Right lobe of liver (tissue), 6 donors: ENCODE measurements at regions not wholly inside any gene's neighbourhood (a gene's known extent, or its start where the extent isn't known, plus 50 kb on each side); places are given as distances from the start of the nearest gene placed in this dataset.

ENCODE experiments used
- ATAC-seq, 4 donors: fragments of 200-7000 bp; cut with Tn5 transposase; one replicate each; pipeline ENCODE4 v1.9.1; 2020; ENCODE audit warnings: mild to moderate bottlenecking in 4 of 4, moderate library complexity in 4 of 4
- DNase-seq, 3 donors: peaks; one replicate each; pipeline ENCODE4 v3.0.0-alpha.2; 2020
- H3K27ac ChIP-seq, 3 donors: fragments of 200-600 bp; one replicate each; pipeline ENCODE4 v1.8.0; 2022
- H3K27me3 ChIP-seq, 2 donors: fragments of 200-600 bp; one replicate each; pipeline ENCODE4 v1.8.0; 2022
- H3K36me3 ChIP-seq, 4 donors: fragments of 200-600 bp; sonication (generic) in 1 of 4; one replicate each; pipeline versions ENCODE4 v1.5.1 to v1.8.0; 2017 to 2022; ENCODE audit warnings: control low read depth in 1 of 4
- H3K4me1 ChIP-seq, 4 donors: fragments of 200-600 bp; sonication (generic) in 1 of 4; one replicate each; pipeline versions ENCODE4 v1.5.1 to v1.8.0; 2017 to 2022; ENCODE audit warnings: control low read depth in 1 of 4
- H3K4me3 ChIP-seq, 3 donors: fragments of 200-600 bp; one replicate each; pipeline ENCODE4 v1.8.0; 2022
- H3K9me3 ChIP-seq, 4 donors: fragments of 200-600 bp; sonication (generic) in 1 of 4; one replicate each; pipeline versions ENCODE4 v1.5.1 to v1.8.0; 2017 to 2022; ENCODE audit warnings: control low read depth in 1 of 4
- CTCF ChIP-seq, 4 donors: fragments of 200-600 bp in 3 of 4; fragments of 450-650 bp in 1 of 4; IDR thresholded peaks; one replicate each; pipeline versions ENCODE4 v1.5.1 to v1.8.0; 2016 to 2022; ENCODE audit warnings: antibody characterized with exemption in 4 of 4, mild to moderate bottlenecking in 2 of 4
- POLR2A ChIP-seq: fragments of 450-650 bp; IDR thresholded peaks from one replicate; pipeline ENCODE4 v1.6.1; 2017; ENCODE audit warnings: antibody characterized with exemption, mild to moderate bottlenecking
- WGBS: methylation state at CpG from one replicate; pipeline ENCODE4 v1.1.6; 2018; ENCODE audit warnings: low coverage, low lambda C conversion rate; ENCODE audit not compliant: insufficient coverage; ENCODE audit errors: missing lambda C conversion rate; 5-methylcytosine and 5-hydroxymethylcytosine counted together
- intact Hi-C, 2 donors: fragments of 100-400 bp; cut with DNase I; formaldehyde crosslinking; loops; one replicate each; pipeline versions ENCODE4 v1.11.2 to v1.14.1; 2022
- donor health status: DM: no; HTN: yes; CAD: no.
- donor health status: DM: no; HTN: no; CAD: no.
- donor health status: DM: no; HTN: no; CAD: no.
- donor health status: DM: no; HTN: yes; CAD: no.
- donor health status: DM: no; HTN: yes; CAD: no.

GRCh38 chr3:115428841-115429240, 194.5 kb upstream of the GAP43 start:
- Histone ChIP-seq H3K27ac (no peak overlapping the region), H3K27me3 (no peaks in the 10 kb centered on the region), H3K9me3 (no peaks in the 10 kb centered on the region), H3K4me1 (no peaks in the 10 kb centered on the region), H3K4me3 (no peak overlapping the region), H3K36me3 (no peaks in the 10 kb centered on the region)
- no peak for DNase-seq
- WGBS: 49% methylated on average over 5 of the region's 5 CpGs
- intact Hi-C loops: no loop called here
- TF ChIP-seq POLR2A (no peak), CTCF (IDR thresholded peaks at IDR 0.05) (no peak)
- no peak for ATAC-seq

DNA sequence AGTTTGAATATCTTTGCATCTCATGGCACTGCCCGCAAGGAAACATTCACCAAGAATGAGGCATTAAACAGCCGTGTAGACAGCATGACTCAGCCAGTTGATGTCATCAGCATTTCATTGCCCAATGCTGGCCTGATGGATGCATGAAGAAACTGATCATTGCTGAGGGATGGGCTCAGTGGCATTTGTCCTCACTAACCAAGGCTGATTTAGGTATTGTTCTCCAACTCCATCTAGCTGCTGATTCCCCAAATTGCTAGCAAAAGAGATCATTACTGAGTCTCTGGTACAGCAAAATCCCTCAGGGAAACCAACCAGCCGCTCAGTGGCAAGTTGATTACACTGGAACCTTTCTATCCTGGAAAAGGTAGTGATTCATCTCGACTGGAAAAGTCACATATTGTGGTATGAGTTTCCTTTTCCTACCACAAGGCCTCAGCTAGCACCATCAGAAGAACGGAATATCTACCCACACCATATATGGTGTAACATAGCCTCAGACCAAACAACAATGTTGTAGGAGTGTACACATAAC, 186.5 kb upstream of the GAP43 start:
- no peak for TF ChIP-seq CTCF (IDR thresholded peaks at IDR 0.05)
- TF ChIP-seq POLR2A: no peak
- H3K4me3 ChIP-seq: no peak overlapping the region

DNA sequence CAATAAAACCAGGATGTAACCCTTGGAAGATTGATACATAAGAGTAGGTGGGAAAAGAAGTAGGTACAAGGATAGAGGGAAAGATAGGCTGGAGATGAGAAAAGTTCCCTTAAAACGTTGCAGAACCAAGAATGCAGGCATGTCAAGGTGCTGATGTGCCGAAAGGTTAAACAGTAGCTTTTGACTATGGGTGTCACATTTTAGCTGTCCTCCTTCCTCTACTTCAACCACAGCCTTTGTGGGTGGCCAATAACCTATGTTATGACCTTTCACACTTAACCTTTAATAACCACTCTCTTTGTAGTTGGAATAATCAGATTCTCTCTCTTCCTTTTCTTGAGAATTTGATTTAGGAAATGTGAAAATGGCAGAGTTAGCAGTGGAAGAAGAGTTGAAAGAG, 184.5 kb upstream of the GAP43 start:
- Histone ChIP-seq H3K36me3 (no peaks in the 10 kb centered on the region), H3K27me3 (no peaks in the 10 kb centered on the region), H3K4me3 (no peak overlapping the region), H3K4me1 (no peaks in the 10 kb centered on the region), H3K27ac (no peak overlapping the region), H3K9me3 (no peaks in the 10 kb centered on the region)
- WGBS: 47% methylated on average over 2 of the region's 2 CpGs
- intact Hi-C loops: no loop called here
- no peak for TF ChIP-seq CTCF (IDR thresholded peaks at IDR 0.05)
- no peak for TF ChIP-seq POLR2A
- DNase-seq: no peak
- no peak for ATAC-seq

More for the DNA sequence above, 186.5 kb upstream of the GAP43 start:
- ATAC-seq (peak in 1 of 4 donors; percentile 30), DNase-seq (no peak)
- H3K27me3 ChIP-seq: no peaks in the 10 kb centered on the region
- H3K27ac ChIP-seq: no peak overlapping the region
- no peaks in the 10 kb centered on the region for H3K36me3 ChIP-seq
- intact Hi-C loops: no loop called here
- H3K4me1 ChIP-seq: no peaks in the 10 kb centered on the region
- WGBS: 36% methylated on average over 5 of the region's 5 CpGs
- H3K9me3 ChIP-seq: no peaks in the 10 kb centered on the region

DNA sequence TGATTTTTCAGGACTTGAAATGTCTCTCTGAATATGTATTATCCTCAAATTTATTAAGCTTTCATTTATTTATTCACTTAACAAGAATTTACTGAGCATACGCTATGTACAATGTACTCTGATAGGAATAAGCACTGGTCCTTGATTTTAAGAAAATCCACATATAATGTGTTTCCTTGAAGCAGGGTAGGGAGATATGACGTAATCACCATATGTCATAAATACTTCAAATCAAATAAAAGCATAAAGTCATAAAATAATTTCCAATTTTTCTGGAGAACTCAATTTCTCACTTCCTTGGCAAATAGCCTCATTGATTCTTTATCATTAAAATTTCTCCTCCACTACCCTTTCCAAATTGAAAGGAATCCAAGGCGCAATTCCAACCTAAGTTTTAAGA, 177.8 kb upstream of the GAP43 start:
- no peaks in the 10 kb centered on the region for H3K36me3 ChIP-seq
- 84% methylated on average over 3 of the region's 3 CpGs for WGBS
- intact Hi-C loops: no loop called here
- no peak overlapping the region for H3K4me3 ChIP-seq
- no peak for ATAC-seq
- H3K27me3 ChIP-seq: no peaks in the 10 kb centered on the region
- H3K9me3 ChIP-seq: no peaks in the 10 kb centered on the region
- no peak overlapping the region for H3K27ac ChIP-seq
- TF ChIP-seq CTCF (IDR thresholded peaks at IDR 0.05) (no peak), POLR2A (no peak)
- H3K4me1 ChIP-seq: no peaks in the 10 kb centered on the region
- DNase-seq: no peak

GRCh38 chr3:115448851-115449250, 174.5 kb upstream of the GAP43 start:
- DNase-seq (no peak), ATAC-seq (no peak)
- TF ChIP-seq CTCF (IDR thresholded peaks at IDR 0.05) (no peak), POLR2A (no peak)
- Histone ChIP-seq H3K9me3 (no peaks in the 10 kb centered on the region), H3K4me1 (no peaks in the 10 kb centered on the region), H3K27ac (no peak overlapping the region), H3K36me3 (no peaks in the 10 kb centered on the region), H3K4me3 (no peak overlapping the region), H3K27me3 (no peaks in the 10 kb centered on the region)
- intact Hi-C loops: no loop called here
- WGBS: 33% methylated on average over 2 of the region's 2 CpGs
